ENCODE measurements at regions not wholly inside any gene's neighbourhood (a gene's known extent, or its start where the extent isn't known, plus 50 kb on each side); places are given as distances from the start of the nearest gene placed in this dataset.

GRCh38 chr5:122639864-122640263, 135.0 kb upstream of the SNX2 start:
- ChIA-PET CTCF (interaction anchor here (0.6 kb wide), 1 partner anchor 384 kb away, joined by 3 read pairs; no protein-coding TSS in a partner anchor), POLR2A (no interaction called here)

GRCh38 chr5:122649080-122649479, 125.8 kb upstream of the SNX2 start:
- no peak overlapping the region for H3K4me3 ChIP-seq (ENCODE audit: low read depth, low read length)
- CTCF ChIA-PET: no interaction called here
- no peak overlapping the region for H3K27ac ChIP-seq (ENCODE audit: extremely low read depth, low read depth, low read length)
- peaks cover 6% of the 10 kb centered on the region for H3K4me1 ChIP-seq (ENCODE audit: control insufficient read depth, insufficient read depth, low read length)
- 0 out of 2 replicates have a peak, but pooled peaks have one; percentile 18 for TF ChIP-seq WT1 (tag by site-specific recombination; IDR thresholded peaks at IDR 0.05)
- TF ChIP-seq ZNF10 (tag by site-specific recombination; IDR thresholded peaks at IDR 0.05): no peak
- no peaks in the 10 kb centered on the region for H3K36me3 ChIP-seq (ENCODE audit: control insufficient read depth in 2 of 2, insufficient read depth in 1 of 2, low read length in 2 of 2)
- no peaks in the 10 kb centered on the region for H3K9me3 ChIP-seq (ENCODE audit: control insufficient read depth, insufficient read depth, low read depth, low read length)
- POLR2A ChIA-PET: no interaction called here

More at GRCh38 chr5:122639864-122640263, 135.0 kb upstream of the SNX2 start:
- Histone ChIP-seq H3K4me3 (ENCODE audit: low read depth, low read length) (no peak overlapping the region), H3K4me1 (ENCODE audit: control insufficient read depth, insufficient read depth, low read length) (no peaks in the 10 kb centered on the region), H3K36me3 (ENCODE audit: control insufficient read depth in 2 of 2, insufficient read depth in 1 of 2, low read length in 2 of 2) (no peaks in the 10 kb centered on the region), H3K27ac (ENCODE audit: extremely low read depth, low read depth, low read length) (no peak overlapping the region), H3K9me3 (ENCODE audit: control insufficient read depth, insufficient read depth, low read depth, low read length) (no peaks in the 10 kb centered on the region)
- TF ChIP-seq ZSCAN4 (tag by site-specific recombination; IDR thresholded peaks at IDR 0.05): no peak
- TF ChIP-seq ZNF174 (tag by site-specific recombination; IDR thresholded peaks at IDR 0.05): no peak
- no peak for TF ChIP-seq BCL11A (tag by site-specific recombination; IDR thresholded peaks at IDR 0.05; ENCODE audit: low read depth)
- TF ChIP-seq ZNF670 (tag by site-specific recombination; IDR thresholded peaks at IDR 0.05; ENCODE audit: low read depth): no peak
- no peak for TF ChIP-seq ZNF830 (tag by site-specific recombination; IDR thresholded peaks at IDR 0.05; ENCODE audit: low read depth)
- no peak for TF ChIP-seq FEZF1 (tag by site-specific recombination; IDR thresholded peaks at IDR 0.05)
- TF ChIP-seq ZNF19 (tag by site-specific recombination; IDR thresholded peaks at IDR 0.05; ENCODE audit: low read depth): no peak
- TF ChIP-seq ZNF704 (tag by site-specific recombination; IDR thresholded peaks at IDR 0.05): no peak
- TF ChIP-seq ZNF645 (tag by site-specific recombination; IDR thresholded peaks at IDR 0.05): no peak
- TF ChIP-seq ZNF664 (tag by site-specific recombination; IDR thresholded peaks at IDR 0.05): no peak
- TF ChIP-seq KLF8 (tag by site-specific recombination; IDR thresholded peaks at IDR 0.05): no peak
- no peak for TF ChIP-seq ZBTB26 (tag by site-specific recombination; optimal IDR thresholded peaks at IDR 0.05)
- no peak for TF ChIP-seq ZNF140 (tag by site-specific recombination; IDR thresholded peaks at IDR 0.05)

- peak overlapping the region; percentile 8; the same call in 1 of the 2 replicates for H3K27ac ChIP-seq (ENCODE audit: extremely low read depth, low read depth, low read length)
- CTCF ChIA-PET: interaction anchor here (0.7 to 1.0 kb wide), 2 partner anchors 51 to 194 kb away, joined by 3 read pairs; no protein-coding TSS in a partner anchor
- H3K36me3 ChIP-seq (ENCODE audit: control insufficient read depth in 2 of 2, insufficient read depth in 1 of 2, low read length in 2 of 2): no peaks in the 10 kb centered on the region
- POLR2A ChIA-PET: no interaction called here
- no peak overlapping the region for H3K4me3 ChIP-seq (ENCODE audit: low read depth, low read length)
- H3K9me3 ChIP-seq (ENCODE audit: control insufficient read depth, insufficient read depth, low read depth, low read length): no peaks in the 10 kb centered on the region
- peaks cover 14% of the 10 kb centered on the region for H3K4me1 ChIP-seq (ENCODE audit: control insufficient read depth, insufficient read depth, low read length)
- peak; percentile 62 for TF ChIP-seq ZBTB44 (tag by site-specific recombination; IDR thresholded peaks at IDR 0.05)
- TF ChIP-seq ZNF623 (tag by site-specific recombination; IDR thresholded peaks at IDR 0.05): no peak
- no peak for TF ChIP-seq ZNF571 (tag by site-specific recombination; IDR thresholded peaks at IDR 0.05)
- peak; percentile 73 for TF ChIP-seq ZNF664 (tag by site-specific recombination; IDR thresholded peaks at IDR 0.05)
- peak; percentile 90 for TF ChIP-seq ZBTB20 (tag by site-specific recombination; IDR thresholded peaks at IDR 0.05)
- TF ChIP-seq MZF1 (tag by site-specific recombination; IDR thresholded peaks at IDR 0.05; ENCODE audit: borderline replicate concordance): peak; percentile 22; the same call in 1 of the 2 replicates
- no peak for TF ChIP-seq PRDM1 (tag by site-specific recombination; IDR thresholded peaks at IDR 0.05)
- peak; percentile 93 for TF ChIP-seq ZSCAN23 (tag by site-specific recombination; IDR thresholded peaks at IDR 0.05)
Observed at GRCh38 chr5:122653087-122654017, 121.5 kb upstream of the SNX2 start.

All from HEK293 (cell line).